WTC11 (cell line): ENCODE measurements at regions not wholly inside any gene's neighbourhood (a gene's known extent, or its start where the extent isn't known, plus 50 kb on each side); places are given as distances from the start of the nearest gene placed in this dataset.

Source experiments
- ATAC-seq: fragments of 200-7000 bp; cut with Tn5 transposase; 2 replicates; pipeline ENCODE4 v1.10.0; 2021; ENCODE audit warnings: mild to moderate bottlenecking, moderate library complexity
- CTCF ChIA-PET: fragments of 300-600 bp; sonication (Branson Sonifier 250); formaldehyde crosslinking; loops from one replicate; lab custom pipeline; 2021; ENCODE audit warnings: antibody characterized with exemption; lab: Charles Lee
- POLR2A ChIA-PET: fragments of 350-600 bp; sonication (Branson Sonifier 250); formaldehyde crosslinking; loops from one replicate; lab custom pipeline; 2021; ENCODE audit warnings: antibody characterized with exemption; lab: Charles Lee
- DNase-seq: peaks from one replicate; pipeline ENCODE4 v3.0.0; 2021; ENCODE audit warnings: low spot score
- H3K27ac Mint-ChIP-seq: 2 replicates; pipeline ENCODE4 v1.8.0; 2021; ENCODE audit warnings: mixed read lengths
- H3K27me3 Mint-ChIP-seq: 2 replicates; pipeline ENCODE4 v1.8.0; 2021; ENCODE audit warnings: low read depth, mild to moderate bottlenecking, moderate library complexity, mixed read lengths
- H3K36me3 Mint-ChIP-seq: 2 replicates; pipeline ENCODE4 v1.8.0; 2021; ENCODE audit warnings: mixed read lengths
- H3K4me1 Mint-ChIP-seq: 2 replicates; pipeline ENCODE4 v1.8.0; 2022; ENCODE audit warnings: mixed read lengths
- H3K4me3 Mint-ChIP-seq: 2 replicates; pipeline ENCODE4 v1.8.0; 2021; ENCODE audit warnings: mild to moderate bottlenecking, moderate library complexity, mixed read lengths
- H3K9me3 Mint-ChIP-seq: 2 replicates; pipeline ENCODE4 v1.8.0; 2021; ENCODE audit warnings: mixed read lengths
- AR ChIP-seq: fragments of 250-450 bp; sonication (Bioruptor Pico); IDR thresholded peaks from 2 replicates; pipeline ENCODE4 v1.9.0; 2021; ENCODE audit warnings: mild to moderate bottlenecking
- ATF1 ChIP-seq: sonication (generic); formaldehyde crosslinking; IDR thresholded peaks from 2 replicates; pipeline ENCODE4 v1.8.1; 2023; ENCODE audit warnings: mild to moderate bottlenecking, moderate library complexity, missing genetic modification reagents
- ATF3 ChIP-seq: sonication (generic); formaldehyde crosslinking; conservative IDR thresholded peaks from 2 replicates; pipeline ENCODE4 v1.8.1; 2022; ENCODE audit warnings: mild to moderate bottlenecking, missing genetic modification reagents
- CREB1 ChIP-seq: sonication (generic); formaldehyde crosslinking; IDR thresholded peaks from 2 replicates; pipeline ENCODE4 v1.8.0; 2023; ENCODE audit warnings: mild to moderate bottlenecking, missing genetic modification reagents
- CREM ChIP-seq: sonication (generic); formaldehyde crosslinking; IDR thresholded peaks from 2 replicates; pipeline ENCODE4 v1.8.1; 2022; ENCODE audit warnings: mild to moderate bottlenecking, missing genetic modification reagents, moderate library complexity
- CTCF ChIP-seq: fragments of 200-600 bp; IDR thresholded peaks from 2 replicates; pipeline ENCODE4 v1.8.0; 2022; ENCODE audit warnings: antibody characterized with exemption
- E2F1 ChIP-seq: sonication (generic); formaldehyde crosslinking; IDR thresholded peaks from 2 replicates; pipeline ENCODE4 v1.8.0; 2022; ENCODE audit warnings: mild to moderate bottlenecking, missing genetic modification reagents
- E2F5 ChIP-seq: sonication (generic); formaldehyde crosslinking; IDR thresholded peaks from 2 replicates; pipeline ENCODE4 v1.8.1; 2022; ENCODE audit warnings: mild to moderate bottlenecking, moderate library complexity, missing genetic modification reagents
- FOXP4 ChIP-seq: sonication (generic); formaldehyde crosslinking; IDR thresholded peaks from 2 replicates; pipeline ENCODE4 v1.8.0; 2022; ENCODE audit warnings: mild to moderate bottlenecking, missing genetic modification reagents
- GTF2I ChIP-seq: fragments of 250-450 bp; sonication (Bioruptor Pico); conservative IDR thresholded peaks from 2 replicates; pipeline ENCODE4 v1.4.0; 2021; ENCODE audit warnings: mild to moderate bottlenecking
- IRF1 ChIP-seq: sonication (generic); formaldehyde crosslinking; IDR thresholded peaks from 2 replicates; pipeline ENCODE4 v1.8.0; 2023; ENCODE audit warnings: missing genetic modification reagents
- OVOL2 ChIP-seq: fragments of 250-450 bp; sonication (Bioruptor Pico); IDR thresholded peaks from 2 replicates; pipeline ENCODE4 v1.9.0; 2021; ENCODE audit warnings: mild to moderate bottlenecking, borderline replicate concordance
- PRDM15 ChIP-seq: sonication (generic); formaldehyde crosslinking; IDR thresholded peaks from 2 replicates; pipeline ENCODE4 v1.8.0; 2022; ENCODE audit warnings: missing genetic modification reagents
- PREB ChIP-seq: sonication (generic); formaldehyde crosslinking; IDR thresholded peaks from 2 replicates; pipeline ENCODE4 v1.8.1; 2022; ENCODE audit warnings: mild to moderate bottlenecking, missing genetic modification reagents, moderate library complexity, borderline replicate concordance
- PRRX2 ChIP-seq: fragments of 250-450 bp; sonication (Bioruptor Pico); IDR thresholded peaks from 2 replicates; pipeline ENCODE4 v1.8.0; 2021; ENCODE audit warnings: mild to moderate bottlenecking
- SP1 ChIP-seq: sonication (generic); formaldehyde crosslinking; conservative IDR thresholded peaks from 2 replicates; pipeline ENCODE4 v1.8.1; 2022; ENCODE audit warnings: missing genetic modification reagents
- USF1 ChIP-seq: sonication (generic); formaldehyde crosslinking; IDR thresholded peaks from 2 replicates; pipeline ENCODE4 v1.8.0; 2022; ENCODE audit warnings: mild to moderate bottlenecking, missing genetic modification reagents
- USF2 ChIP-seq: sonication (generic); formaldehyde crosslinking; IDR thresholded peaks from 2 replicates; pipeline ENCODE4 v1.8.1; 2023; ENCODE audit warnings: mild to moderate bottlenecking, missing genetic modification reagents, moderate library complexity
- ZNF512 ChIP-seq: sonication (generic); formaldehyde crosslinking; IDR thresholded peaks from 2 replicates; pipeline ENCODE4 v1.8.1; 2022; ENCODE audit warnings: missing genetic modification reagents, borderline replicate concordance

GRCh38 chr3:80055306-80055705 lies 287.5 kb upstream of the ROBO1 start:
- Mint-ChIP-seq H3K27ac (no peak overlapping the region), H3K27me3 (no peaks in the 10 kb centered on the region), H3K4me1 (peaks cover 10% of the 10 kb centered on the region), H3K36me3 (no peaks in the 10 kb centered on the region), H3K9me3 (no peaks in the 10 kb centered on the region), H3K4me3 (no peak overlapping the region)
- ChIA-PET POLR2A (no interaction called here), CTCF (no interaction called here)
- DNase-seq (no peak), ATAC-seq (no peak)
- TF ChIP-seq ATF3 (CRISPR knock-in tag) (no peak), CTCF (no peak), ATF1 (CRISPR knock-in tag) (no peak), USF2 (CRISPR knock-in tag) (no peak), ZNF512 (CRISPR knock-in tag) (no peak), CREM (CRISPR knock-in tag) (no peak), FOXP4 (no peak), CREB1 (no peak), GTF2I (CRISPR knock-in tag) (no peak), IRF1 (CRISPR knock-in tag) (no peak), E2F1 (CRISPR knock-in tag) (no peak), AR (no peak), PREB (CRISPR knock-in tag) (no peak), E2F5 (CRISPR knock-in tag) (no peak), PRDM15 (no peak), USF1 (no peak), OVOL2 (no peak), PRRX2 (CRISPR knock-in tag) (no peak), SP1 (no peak)
